Activated CD4-positive, alpha-beta memory T cell treated with anti-CD3 and anti-CD28 coated beads, Interleukin-2, amount 10 ng/mL, durations not matched to agents 7 days and 5 days (primary cell): ENCODE measurements at regions not wholly inside any gene's neighbourhood (a gene's known extent, or its start where the extent isn't known, plus 50 kb on each side); places are given as distances from the start of the nearest gene placed in this dataset.

Source experiments
- CTCF ChIA-PET: fragments of 350-600 bp; sonication (Branson Sonifier 250); formaldehyde crosslinking; loops from one replicate; lab custom pipeline; 2021; ENCODE audit warnings: antibody characterized with exemption, inconsistent platforms; lab: Charles Lee
- POLR2A ChIA-PET: fragments of 350-600 bp; sonication (Branson Sonifier 250); formaldehyde crosslinking; loops from one replicate; lab custom pipeline; 2021; ENCODE audit warnings: antibody characterized with exemption; lab: Charles Lee
- DNase-seq: peaks from one replicate; pipeline ENCODE4 v3.0.0-alpha.2; 2020
- H3K27ac Mint-ChIP-seq: one replicate; pipeline ENCODE4 v1.8.0; 2021; ENCODE audit warnings: mild to moderate bottlenecking, mixed read lengths
- H3K27me3 Mint-ChIP-seq: one replicate; pipeline ENCODE4 v1.8.0; 2021; ENCODE audit warnings: mixed read lengths
- H3K36me3 Mint-ChIP-seq: one replicate; pipeline ENCODE4 v1.8.0; 2021; ENCODE audit warnings: low read depth, mixed read lengths
- H3K4me1 Mint-ChIP-seq: one replicate; pipeline ENCODE4 v1.8.0; 2021; ENCODE audit warnings: mixed read lengths
- H3K4me3 Mint-ChIP-seq: one replicate; pipeline ENCODE4 v1.8.0; 2021; ENCODE audit warnings: mild to moderate bottlenecking, mixed read lengths
- H3K9me3 Mint-ChIP-seq: one replicate; pipeline ENCODE4 v1.8.0; 2021; ENCODE audit warnings: mixed read lengths

GRCh38 chr18:73746101-73746500, 401.5 kb downstream of the FBXO15 start:
- Mint-ChIP-seq H3K36me3 (no peaks in the 10 kb centered on the region), H3K27ac (no peak overlapping the region), H3K9me3 (no peaks in the 10 kb centered on the region), H3K4me3 (no peak overlapping the region), H3K4me1 (no peaks in the 10 kb centered on the region), H3K27me3 (no peaks in the 10 kb centered on the region)
- no peak for DNase-seq
- CTCF ChIA-PET: no interaction called here
- POLR2A ChIA-PET: no interaction called here

- H3K36me3 Mint-ChIP-seq: no peaks in the 10 kb centered on the region
- no peaks in the 10 kb centered on the region for H3K27me3 Mint-ChIP-seq
- ChIA-PET POLR2A (no interaction called here), CTCF (no interaction called here)
- DNase-seq: no peak
- H3K4me3 Mint-ChIP-seq: no peak overlapping the region
- H3K4me1 Mint-ChIP-seq: no peaks in the 10 kb centered on the region
- no peak overlapping the region for H3K27ac Mint-ChIP-seq
- no peaks in the 10 kb centered on the region for H3K9me3 Mint-ChIP-seq
Measured at GRCh38 chr18:73742957-73743356, 404.7 kb downstream of the FBXO15 start.

- no peaks in the 10 kb centered on the region for H3K27me3 Mint-ChIP-seq
- no peak overlapping the region for H3K27ac Mint-ChIP-seq
- no peaks in the 10 kb centered on the region for H3K9me3 Mint-ChIP-seq
- H3K36me3 Mint-ChIP-seq: no peaks in the 10 kb centered on the region
- H3K4me1 Mint-ChIP-seq: no peaks in the 10 kb centered on the region
- DNase-seq: no peak
- no peak overlapping the region for H3K4me3 Mint-ChIP-seq
- ChIA-PET POLR2A (no interaction called here), CTCF (no interaction called here)
Measured at GRCh38 chr18:73741946-73742345, 405.7 kb downstream of the FBXO15 start.

- no peaks in the 10 kb centered on the region for H3K27me3 Mint-ChIP-seq
- ChIA-PET CTCF (no interaction called here), POLR2A (no interaction called here)
- no peaks in the 10 kb centered on the region for H3K36me3 Mint-ChIP-seq
- H3K9me3 Mint-ChIP-seq: no peaks in the 10 kb centered on the region
- no peak overlapping the region for H3K4me3 Mint-ChIP-seq
- no peak for DNase-seq
- H3K27ac Mint-ChIP-seq: no peak overlapping the region
- H3K4me1 Mint-ChIP-seq: no peaks in the 10 kb centered on the region
Measured at GRCh38 chr18:73739098-73739497, 408.5 kb downstream of the FBXO15 start.

GRCh38 chr18:73737990-73738389, 409.6 kb downstream of the FBXO15 start:
- ChIA-PET POLR2A (no interaction called here), CTCF (no interaction called here)
- no peak overlapping the region for H3K4me3 Mint-ChIP-seq
- no peak overlapping the region for H3K27ac Mint-ChIP-seq
- no peaks in the 10 kb centered on the region for H3K9me3 Mint-ChIP-seq
- no peaks in the 10 kb centered on the region for H3K4me1 Mint-ChIP-seq
- DNase-seq: no peak
- H3K27me3 Mint-ChIP-seq: no peaks in the 10 kb centered on the region
- no peaks in the 10 kb centered on the region for H3K36me3 Mint-ChIP-seq

- POLR2A ChIA-PET: no interaction called here
- no peak overlapping the region for H3K27ac Mint-ChIP-seq
- no peaks in the 10 kb centered on the region for H3K36me3 Mint-ChIP-seq
- H3K9me3 Mint-ChIP-seq: no peaks in the 10 kb centered on the region
- no peaks in the 10 kb centered on the region for H3K27me3 Mint-ChIP-seq
- no peaks in the 10 kb centered on the region for H3K4me1 Mint-ChIP-seq
- DNase-seq: no peak
- H3K4me3 Mint-ChIP-seq: no peak overlapping the region
- CTCF ChIA-PET: no interaction called here
Measured at GRCh38 chr18:73735836-73736235, 411.8 kb downstream of the FBXO15 start.

- no peaks in the 10 kb centered on the region for H3K36me3 Mint-ChIP-seq
- ChIA-PET POLR2A (no interaction called here), CTCF (no interaction called here)
- H3K4me1 Mint-ChIP-seq: no peaks in the 10 kb centered on the region
- H3K27me3 Mint-ChIP-seq: no peaks in the 10 kb centered on the region
- H3K4me3 Mint-ChIP-seq: no peak overlapping the region
- H3K27ac Mint-ChIP-seq: no peak overlapping the region
- peaks cover 6% of the 10 kb centered on the region for H3K9me3 Mint-ChIP-seq
- no peak for DNase-seq
Measured at GRCh38 chr18:73733806-73734314, 413.8 kb downstream of the FBXO15 start.

GRCh38 chr18:73733376-73733775, 414.3 kb downstream of the FBXO15 start:
- peaks cover 6% of the 10 kb centered on the region for H3K9me3 Mint-ChIP-seq
- ChIA-PET POLR2A (no interaction called here), CTCF (no interaction called here)
- H3K4me3 Mint-ChIP-seq: no peak overlapping the region
- H3K36me3 Mint-ChIP-seq: no peaks in the 10 kb centered on the region
- H3K27ac Mint-ChIP-seq: no peak overlapping the region
- no peak for DNase-seq
- H3K4me1 Mint-ChIP-seq: no peaks in the 10 kb centered on the region
- no peaks in the 10 kb centered on the region for H3K27me3 Mint-ChIP-seq

GRCh38 chr18:73728657-73729056, 419.0 kb downstream of the FBXO15 start:
- H3K9me3 Mint-ChIP-seq: peaks cover 10% of the 10 kb centered on the region
- H3K4me1 Mint-ChIP-seq: no peaks in the 10 kb centered on the region
- no peaks in the 10 kb centered on the region for H3K27me3 Mint-ChIP-seq
- ChIA-PET CTCF (no interaction called here), POLR2A (no interaction called here)
- no peak overlapping the region for H3K4me3 Mint-ChIP-seq
- H3K36me3 Mint-ChIP-seq: no peaks in the 10 kb centered on the region
- DNase-seq: no peak
- no peak overlapping the region for H3K27ac Mint-ChIP-seq

GRCh38 chr18:73724958-73725357, 422.7 kb downstream of the FBXO15 start:
- peaks cover 11% of the 10 kb centered on the region for H3K9me3 Mint-ChIP-seq
- no peak overlapping the region for H3K27ac Mint-ChIP-seq
- ChIA-PET CTCF (no interaction called here), POLR2A (no interaction called here)
- H3K4me1 Mint-ChIP-seq: no peaks in the 10 kb centered on the region
- H3K4me3 Mint-ChIP-seq: no peak overlapping the region
- H3K36me3 Mint-ChIP-seq: no peaks in the 10 kb centered on the region
- no peaks in the 10 kb centered on the region for H3K27me3 Mint-ChIP-seq
- no peak for DNase-seq

- Mint-ChIP-seq H3K27me3 (no peaks in the 10 kb centered on the region), H3K27ac (no peak overlapping the region), H3K9me3 (peaks cover 11% of the 10 kb centered on the region), H3K4me3 (no peak overlapping the region), H3K4me1 (no peaks in the 10 kb centered on the region), H3K36me3 (no peaks in the 10 kb centered on the region)
- no peak for DNase-seq
- ChIA-PET CTCF (no interaction called here), POLR2A (no interaction called here)
Measured at GRCh38 chr18:73719611-73720010, 428.0 kb downstream of the FBXO15 start.

- no peak for DNase-seq
- H3K4me3 Mint-ChIP-seq: no peak overlapping the region
- no peaks in the 10 kb centered on the region for H3K36me3 Mint-ChIP-seq
- no peaks in the 10 kb centered on the region for H3K4me1 Mint-ChIP-seq
- H3K27ac Mint-ChIP-seq: no peak overlapping the region
- ChIA-PET POLR2A (no interaction called here), CTCF (no interaction called here)
- H3K9me3 Mint-ChIP-seq: peaks cover 11% of the 10 kb centered on the region
- H3K27me3 Mint-ChIP-seq: no peaks in the 10 kb centered on the region
Measured at GRCh38 chr18:73717570-73717969, 430.1 kb downstream of the FBXO15 start.

GRCh38 chr18:73715210-73715670, 432.4 kb downstream of the FBXO15 start:
- ChIA-PET POLR2A (no interaction called here), CTCF (no interaction called here)
- H3K9me3 Mint-ChIP-seq: peaks cover 11% of the 10 kb centered on the region
- H3K27me3 Mint-ChIP-seq: no peaks in the 10 kb centered on the region
- no peak overlapping the region for H3K27ac Mint-ChIP-seq
- no peak overlapping the region for H3K4me3 Mint-ChIP-seq
- DNase-seq: no peak
- no peaks in the 10 kb centered on the region for H3K36me3 Mint-ChIP-seq
- H3K4me1 Mint-ChIP-seq: no peaks in the 10 kb centered on the region

GRCh38 chr18:73714466-73714865, 433.2 kb downstream of the FBXO15 start:
- peaks cover 8% of the 10 kb centered on the region for H3K9me3 Mint-ChIP-seq
- CTCF ChIA-PET: no interaction called here
- POLR2A ChIA-PET: no interaction called here
- no peak overlapping the region for H3K4me3 Mint-ChIP-seq
- no peak for DNase-seq
- no peak overlapping the region for H3K27ac Mint-ChIP-seq
- no peaks in the 10 kb centered on the region for H3K27me3 Mint-ChIP-seq
- H3K36me3 Mint-ChIP-seq: no peaks in the 10 kb centered on the region
- H3K4me1 Mint-ChIP-seq: no peaks in the 10 kb centered on the region
